ENCODE measurements at regions not wholly inside any gene's neighbourhood (a gene's known extent, or its start where the extent isn't known, plus 50 kb on each side); places are given as distances from the start of the nearest gene placed in this dataset.

DNA sequence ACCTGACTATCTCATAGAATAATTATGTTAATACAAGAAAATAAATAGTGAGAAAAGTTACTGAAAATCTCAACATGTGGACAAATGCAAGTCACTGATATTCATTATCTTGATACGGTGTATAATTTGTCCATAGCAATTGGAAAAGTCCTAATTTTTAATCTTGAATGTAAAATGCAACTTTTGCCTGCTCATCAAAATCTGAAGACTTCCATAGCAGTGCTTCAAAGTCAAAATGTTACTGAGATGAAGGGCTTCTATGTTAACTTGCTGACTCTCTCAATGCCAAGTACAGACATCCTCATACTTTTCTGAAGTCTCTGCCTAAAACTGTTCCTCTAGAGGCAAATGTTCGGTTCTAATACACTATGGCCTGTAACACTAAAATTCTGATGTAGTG is 1300.1 kb upstream of the EPHA6 start:
- TF ChIP-seq CTCF (IDR thresholded peaks at IDR 0.05 in 2 of 3, conservative IDR thresholded peaks at IDR 0.05 in 1 of 3; ENCODE audit: borderline replicate concordance in 1 of 3, insufficient read depth in 1 of 3, low read depth in 2 of 3, low read length in 2 of 3): no peak
- TF ChIP-seq POLR2A (IDR thresholded peaks at IDR 0.05; ENCODE audit: borderline replicate concordance, extremely low read depth, insufficient read depth, insufficient read length): no peak
- no peak for TF ChIP-seq ZFX (IDR thresholded peaks at IDR 0.05)
- TF ChIP-seq ZNF274 (IDR thresholded peaks at IDR 0.05; ENCODE audit: low read depth, low read length): no peak
- no peak for TF ChIP-seq CEBPB (IDR thresholded peaks at IDR 0.05; ENCODE audit: low read depth)
- TF ChIP-seq, protein P1, sequence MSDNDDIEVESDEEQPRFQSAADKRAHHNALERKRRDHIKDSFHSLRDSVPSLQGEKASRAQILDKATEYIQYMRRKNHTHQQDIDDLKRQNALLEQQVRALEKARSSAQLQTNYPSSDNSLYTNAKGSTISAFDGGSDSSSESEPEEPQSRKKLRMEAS (IDR thresholded peaks at IDR 0.05): no peak
- TF ChIP-seq POLR2AphosphoS5 (IDR thresholded peaks at IDR 0.05; ENCODE audit: low read depth, low read length): no peak
- TF ChIP-seq SRF (IDR thresholded peaks at IDR 0.05; ENCODE audit: low read depth): no peak
- no peak for TF ChIP-seq TCF7L2 (IDR thresholded peaks at IDR 0.05; ENCODE audit: borderline replicate concordance, extremely low read depth, insufficient read depth, insufficient read length)
- no peak for TF ChIP-seq SIN3A (IDR thresholded peaks at IDR 0.05; ENCODE audit: low read depth)
- TF ChIP-seq REST (IDR thresholded peaks at IDR 0.05; ENCODE audit: low read depth): no peak
